Fibroblast of villous mesenchyme (primary cell): ENCODE measurements at regions not wholly inside any gene's neighbourhood (a gene's known extent, or its start where the extent isn't known, plus 50 kb on each side); places are given as distances from the start of the nearest gene placed in this dataset.
A peak's percentile ranks its signal among the peaks of the same experiment; 100 is the strongest.
"Not testable (repeated sequence)": the region's sequence is repeated elsewhere in the genome, so short reads cannot be mapped to it uniquely, and the experiment has no call there.

Experiments used
- DNase-seq: peaks from one replicate; pipeline ENCODE4 v3.0.0-alpha.2; 2010; ENCODE audit warnings: low read depth
- H3K4me3 ChIP-seq: 2 replicates; pipeline ENCODE4 v1.5.1; 2011; ENCODE audit warnings: low read depth, mild to moderate bottlenecking, low read length
- TF ChIP-seq, protein P1 (sequence below): IDR thresholded peaks from 2 replicates; pipeline ENCODE4 v1.5.1; 2012; ENCODE audit warnings: low read depth, mild to moderate bottlenecking, low read length; ENCODE audit not compliant: insufficient read depth

DNA sequence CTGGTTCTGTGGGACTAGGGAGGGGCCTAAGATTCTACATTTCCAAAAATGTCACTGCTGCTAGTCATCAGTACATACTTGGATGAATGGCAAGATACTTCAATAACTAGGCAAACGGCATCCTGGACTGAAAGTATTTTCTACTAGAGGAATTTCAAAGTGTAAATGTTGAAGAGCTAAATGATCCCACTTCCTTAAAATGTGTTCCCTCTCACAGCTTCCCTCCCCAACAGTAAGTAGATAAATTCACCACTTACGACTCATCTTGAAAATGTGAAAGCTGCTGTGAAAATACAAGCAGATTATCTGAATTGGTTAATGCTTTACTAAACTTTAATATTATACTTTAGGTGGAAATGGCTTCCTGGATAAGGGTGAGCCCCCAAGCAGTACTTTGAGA, 1571.5 kb upstream of the WWC1 start:
- DNase-seq, result no peak
- TF ChIP-seq, protein P1, sequence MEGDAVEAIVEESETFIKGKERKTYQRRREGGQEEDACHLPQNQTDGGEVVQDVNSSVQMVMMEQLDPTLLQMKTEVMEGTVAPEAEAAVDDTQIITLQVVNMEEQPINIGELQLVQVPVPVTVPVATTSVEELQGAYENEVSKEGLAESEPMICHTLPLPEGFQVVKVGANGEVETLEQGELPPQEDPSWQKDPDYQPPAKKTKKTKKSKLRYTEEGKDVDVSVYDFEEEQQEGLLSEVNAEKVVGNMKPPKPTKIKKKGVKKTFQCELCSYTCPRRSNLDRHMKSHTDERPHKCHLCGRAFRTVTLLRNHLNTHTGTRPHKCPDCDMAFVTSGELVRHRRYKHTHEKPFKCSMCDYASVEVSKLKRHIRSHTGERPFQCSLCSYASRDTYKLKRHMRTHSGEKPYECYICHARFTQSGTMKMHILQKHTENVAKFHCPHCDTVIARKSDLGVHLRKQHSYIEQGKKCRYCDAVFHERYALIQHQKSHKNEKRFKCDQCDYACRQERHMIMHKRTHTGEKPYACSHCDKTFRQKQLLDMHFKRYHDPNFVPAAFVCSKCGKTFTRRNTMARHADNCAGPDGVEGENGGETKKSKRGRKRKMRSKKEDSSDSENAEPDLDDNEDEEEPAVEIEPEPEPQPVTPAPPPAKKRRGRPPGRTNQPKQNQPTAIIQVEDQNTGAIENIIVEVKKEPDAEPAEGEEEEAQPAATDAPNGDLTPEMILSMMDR, result no peak
- H3K4me3 ChIP-seq, result no peak overlapping the region

DNA sequence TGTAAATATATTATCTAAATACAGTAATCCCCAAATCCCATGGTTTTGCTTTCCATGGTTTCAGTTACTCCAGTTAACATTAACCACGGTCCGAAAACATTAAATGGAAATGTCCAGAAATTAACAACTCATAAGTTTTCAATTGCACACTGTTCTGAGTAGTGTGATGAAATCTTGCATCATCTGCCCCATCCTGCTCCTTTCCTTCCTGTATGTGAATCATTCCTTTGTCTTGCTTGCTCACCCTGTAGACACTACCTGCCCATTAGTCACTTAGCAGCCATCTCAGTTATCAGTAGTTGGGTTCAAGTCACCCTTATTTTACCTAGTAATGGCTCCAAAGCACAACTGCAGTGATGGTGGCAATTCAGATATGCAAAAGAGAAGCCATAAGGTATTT, 1568.5 kb upstream of the WWC1 start:
- DNase-seq, result peak; percentile 68
- TF ChIP-seq, protein P1, result no peak
- no peak overlapping the region for H3K4me3 ChIP-seq

DNA sequence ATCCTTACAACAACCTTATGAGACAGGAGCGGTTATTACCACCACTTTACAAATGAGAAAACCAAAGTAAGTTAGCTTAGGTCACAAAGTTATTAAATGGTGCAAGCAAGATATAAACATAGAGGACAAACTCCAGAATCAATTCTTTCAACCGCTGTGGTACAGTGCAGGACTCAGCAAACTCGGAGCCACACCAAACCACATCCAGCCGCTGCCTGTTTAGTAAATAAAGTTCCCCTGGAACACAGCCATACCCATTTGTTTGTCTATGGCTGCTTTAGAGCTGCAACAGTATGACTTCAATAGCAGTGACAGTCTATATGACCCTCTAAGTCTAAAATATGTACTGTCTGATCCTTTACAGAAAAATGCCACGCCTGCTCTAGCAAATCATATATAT, 1567.2 kb upstream of the WWC1 start:
- TF ChIP-seq, protein P1, result no peak
- no peak overlapping the region for H3K4me3 ChIP-seq
- DNase-seq, result peak; percentile 40

DNA sequence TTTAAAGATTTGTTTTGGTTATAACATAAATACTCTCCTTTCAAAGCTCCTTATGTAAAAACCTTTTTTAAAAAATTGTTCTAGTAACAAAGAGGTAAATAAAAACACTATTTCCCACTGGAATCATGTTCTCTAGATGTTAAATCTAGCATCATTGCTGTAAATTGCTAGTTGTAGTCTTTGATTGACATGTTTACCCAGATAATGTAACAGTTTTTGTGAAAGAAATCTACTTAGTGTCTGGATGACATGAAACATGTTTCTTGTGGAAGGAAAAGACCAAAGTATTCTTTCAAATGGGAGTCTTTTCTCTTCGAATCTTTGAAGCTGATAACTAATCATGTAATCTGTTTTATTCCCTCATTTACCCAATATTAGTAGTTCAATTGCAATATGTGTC, 1565.9 kb upstream of the WWC1 start:
- H3K4me3 ChIP-seq, result no peak overlapping the region
- TF ChIP-seq, protein P1, result no peak
- DNase-seq, result no peak

DNA sequence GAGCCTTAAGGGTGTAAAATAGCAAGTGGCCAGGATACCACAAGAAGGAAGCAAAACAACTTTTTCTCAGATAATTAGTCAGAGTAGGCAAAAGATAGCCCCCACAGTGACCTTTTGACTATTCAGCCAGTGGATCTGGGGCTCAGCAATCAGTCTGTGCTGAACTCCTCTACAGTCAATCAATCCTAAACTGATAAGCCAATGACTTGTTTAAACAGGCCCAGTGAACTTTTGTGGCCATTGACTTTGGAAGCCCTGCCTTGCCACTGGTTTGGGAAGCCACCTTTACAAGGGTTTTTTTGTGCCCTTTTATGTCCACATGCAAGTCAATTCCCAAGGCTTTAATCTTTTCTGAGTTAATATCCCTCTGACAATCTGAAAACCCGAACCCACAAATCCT, 1565.0 kb upstream of the WWC1 start:
- no peak overlapping the region for H3K4me3 ChIP-seq
- TF ChIP-seq, protein P1, result no peak
- no peak for DNase-seq

DNA sequence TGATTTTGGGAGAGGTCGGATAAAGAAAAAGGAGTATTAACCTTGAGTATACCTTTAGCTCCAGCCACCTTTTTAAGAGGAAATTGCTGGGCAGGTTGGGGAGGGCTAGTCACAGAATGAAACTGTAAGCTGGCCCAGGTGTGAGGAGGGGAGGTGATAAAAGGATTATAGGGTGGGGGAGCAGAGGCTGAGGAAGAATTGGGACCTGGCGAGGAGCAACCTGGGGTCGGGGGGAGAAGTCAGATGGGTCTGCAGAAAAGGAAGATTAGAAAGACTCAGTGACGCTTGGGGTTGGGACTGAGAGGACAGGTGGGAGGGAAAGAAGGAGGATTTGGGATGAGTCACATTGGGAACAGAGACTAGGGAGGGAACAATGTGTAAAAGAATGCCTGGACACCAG, 1548.5 kb upstream of the WWC1 start:
- H3K4me3 ChIP-seq, DNase-seq: not testable (repeated sequence)

DNA sequence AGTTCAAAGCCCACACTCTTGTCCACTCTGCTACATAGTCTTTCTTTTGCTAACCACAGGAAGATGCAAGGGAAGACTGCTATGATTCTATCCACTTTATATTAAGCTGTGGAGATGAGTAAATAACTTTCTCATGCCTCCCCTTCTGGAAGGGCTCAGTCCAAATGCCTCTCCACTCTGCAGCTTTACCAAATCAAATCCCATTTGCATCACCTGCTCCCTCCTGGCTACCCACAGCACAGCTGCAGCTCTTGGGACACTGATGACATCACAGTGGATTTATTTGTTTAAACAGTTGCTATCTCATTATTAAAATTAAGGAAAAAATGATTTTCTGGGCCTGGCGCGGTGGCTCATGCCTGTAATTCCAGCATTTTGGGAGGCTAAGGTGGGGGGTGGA, 1544.9 kb upstream of the WWC1 start:
- TF ChIP-seq, protein P1, result no peak
- H3K4me3 ChIP-seq, result no peak overlapping the region
- DNase-seq, result peak; percentile 24

DNA sequence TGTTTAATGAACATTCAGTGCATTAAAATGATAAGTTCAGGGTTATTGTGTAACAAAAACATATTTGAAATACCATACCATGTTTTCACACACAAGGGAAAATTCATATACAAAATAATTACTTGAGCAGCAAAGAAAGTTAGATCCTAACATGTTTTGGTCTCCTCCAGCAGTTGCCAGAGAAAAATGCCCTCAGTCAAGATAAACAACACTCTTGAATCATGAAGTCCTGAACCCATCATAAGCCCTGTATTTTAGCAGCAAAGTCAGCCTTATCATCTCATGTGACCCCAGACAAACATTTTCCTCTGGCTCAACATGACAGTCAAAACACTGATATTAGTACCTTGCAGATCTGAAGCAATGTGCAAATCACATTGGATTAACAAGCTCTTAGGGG, 1541.1 kb upstream of the WWC1 start:
- TF ChIP-seq, protein P1, result no peak
- DNase-seq, result no peak
- H3K4me3 ChIP-seq, result no peak overlapping the region
